OCI-LY1 (cell line): ENCODE measurements at regions not wholly inside any gene's neighbourhood (a gene's known extent, or its start where the extent isn't known, plus 50 kb on each side); places are given as distances from the start of the nearest gene placed in this dataset.

Experiments used
- H2AFZ ChIP-seq: fragments of 200-600 bp; sonication (generic), shearing (Covaris generic); 2 replicates; pipeline ENCODE4 v1.6.0; 2014; ENCODE audit warnings: antibody characterized with exemption, mild to moderate bottlenecking, low read length
- H3F3A ChIP-seq: fragments of 200-600 bp; sonication (generic), shearing (Covaris generic); 2 replicates; pipeline ENCODE4 v1.6.0; 2014; ENCODE audit warnings: mild to moderate bottlenecking, antibody characterized with exemption, low read length, moderate library complexity; ENCODE audit not compliant: insufficient read depth
- H3K27ac ChIP-seq: fragments of 200-600 bp; sonication (generic); 2 replicates; pipeline ENCODE4 v1.5.1; 2014; ENCODE audit warnings: low read length, mixed run types, mild to moderate bottlenecking, low read depth; ENCODE audit not compliant: poor library complexity, severe bottlenecking
- H3K27me3 ChIP-seq: fragments of 200-600 bp; sonication (generic); 2 replicates; pipeline ENCODE4 v1.6.0; 2014; ENCODE audit warnings: antibody characterized with exemption, mild to moderate bottlenecking, low read length, moderate library complexity; ENCODE audit not compliant: insufficient read depth
- H3K36me3 ChIP-seq: fragments of 200-600 bp; sonication (generic); 2 replicates; pipeline ENCODE4 v1.6.1; 2014; ENCODE audit warnings: mild to moderate bottlenecking, antibody characterized with exemption, low read length, moderate library complexity, mixed read lengths; ENCODE audit not compliant: insufficient read depth
- H3K4me1 ChIP-seq: fragments of 200-600 bp; sonication (generic); 2 replicates; pipeline ENCODE4 v1.5.1; 2014; ENCODE audit warnings: mild to moderate bottlenecking, low read length, moderate library complexity; ENCODE audit not compliant: insufficient read depth, severe bottlenecking
- H3K4me2 ChIP-seq: fragments of 200-600 bp; sonication (generic), shearing (Covaris generic); 2 replicates; pipeline ENCODE4 v1.6.1; 2014; ENCODE audit warnings: low read length
- H3K4me3 ChIP-seq: fragments of 200-600 bp; sonication (generic); 2 replicates; pipeline ENCODE4 v1.5.1; 2014; ENCODE audit warnings: low read length, low read depth, mild to moderate bottlenecking, mixed read lengths; ENCODE audit not compliant: poor library complexity, severe bottlenecking
- H3K79me2 ChIP-seq: fragments of 200-600 bp; shearing (Covaris generic); 2 replicates; pipeline ENCODE4 v1.6.1; 2016; ENCODE audit warnings: mixed run types, low read length, mixed read lengths; ENCODE audit not compliant: insufficient read depth
- H3K9ac ChIP-seq: fragments of 200-600 bp; sonication (generic), shearing (Covaris generic); 2 replicates; pipeline ENCODE4 v1.6.1; 2014; ENCODE audit warnings: mild to moderate bottlenecking, low read length, mixed read lengths
- H3K9me2 ChIP-seq: fragments of 200-600 bp; sonication (generic), shearing (Covaris generic); 2 replicates; pipeline ENCODE4 v1.6.1; 2014; ENCODE audit warnings: low read depth, mild to moderate bottlenecking, low read length, mixed read lengths
- H3K9me3 ChIP-seq: fragments of 200-600 bp; shearing (Covaris generic); 2 replicates; pipeline ENCODE4 v1.6.1; 2014; ENCODE audit warnings: low read length, mixed read lengths
- H4K20me1 ChIP-seq: fragments of 200-600 bp; sonication (generic), shearing (Covaris generic); 2 replicates; pipeline ENCODE4 v1.6.0; 2016; ENCODE audit warnings: mild to moderate bottlenecking, low read length; ENCODE audit not compliant: insufficient read depth
- CTCF ChIP-seq: fragments of 200-600 bp; sonication (generic), shearing (Covaris generic); IDR thresholded peaks from 2 replicates; pipeline ENCODE4 v1.5.1; 2017; ENCODE audit warnings: mild to moderate bottlenecking, antibody characterized with exemption, low read length, moderate library complexity, mixed read lengths
- EZH2 ChIP-seq: fragments of 200-600 bp; sonication (generic), shearing (Covaris generic); IDR thresholded peaks from 2 replicates; pipeline ENCODE4 v1.8.0; 2017; ENCODE audit warnings: borderline replicate concordance, mixed run types, mild to moderate bottlenecking, antibody characterized with exemption, low read length, moderate library complexity, mixed read lengths

DNA sequence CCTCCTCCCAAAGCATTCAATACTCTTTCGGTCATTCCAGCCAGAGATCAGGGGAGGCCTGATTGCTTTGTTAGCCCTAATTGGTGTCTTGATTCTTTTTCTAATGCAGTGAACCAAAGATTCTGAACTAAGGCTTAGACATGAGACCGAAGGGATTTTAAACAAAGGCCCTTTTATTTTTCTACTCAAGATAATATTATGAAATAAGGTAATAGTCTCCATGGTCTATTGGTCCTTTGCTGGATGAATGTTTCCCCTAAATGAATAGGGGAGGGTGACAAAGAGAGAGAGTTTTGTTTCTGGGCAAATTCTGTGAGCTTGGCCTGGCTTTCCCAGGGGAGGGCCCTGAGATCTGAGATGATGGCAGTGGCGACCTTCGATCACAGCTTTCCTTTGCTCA is 449.1 kb downstream of the TYW1 start:
- no peaks in the 10 kb centered on the region for H4K20me1 ChIP-seq
- H3K4me2 ChIP-seq, result no peak overlapping the region
- no peak overlapping the region for H3K9ac ChIP-seq

GRCh38 chr7:67447297-67447696 is 450.7 kb downstream of the TYW1 start:
- H2AFZ ChIP-seq, result no peak overlapping the region
- H3K4me2 ChIP-seq, result no peak overlapping the region
- H3K9me2 ChIP-seq, result no peaks in the 10 kb centered on the region
- no peaks in the 10 kb centered on the region for H3K79me2 ChIP-seq
- no peaks in the 10 kb centered on the region for H3K27me3 ChIP-seq
- H3K9ac ChIP-seq, result no peak overlapping the region
- TF ChIP-seq EZH2, result no peak
- H3F3A ChIP-seq, result no peaks in the 10 kb centered on the region
- H3K9me3 ChIP-seq, result no peaks in the 10 kb centered on the region
- H3K36me3 ChIP-seq, result no peaks in the 10 kb centered on the region
- H3K27ac ChIP-seq, result no peak overlapping the region
- H4K20me1 ChIP-seq, result no peaks in the 10 kb centered on the region
- no peak overlapping the region for H3K4me3 ChIP-seq
- no peaks in the 10 kb centered on the region for H3K4me1 ChIP-seq

More for the DNA sequence above, 449.1 kb downstream of the TYW1 start:
- Histone ChIP-seq H3K4me1 (no peaks in the 10 kb centered on the region), H3K27ac (no peak overlapping the region), H3K36me3 (no peaks in the 10 kb centered on the region), H3K4me3 (no peak overlapping the region), H3K27me3 (no peaks in the 10 kb centered on the region), H2AFZ (no peak overlapping the region), H3F3A (no peaks in the 10 kb centered on the region), H3K9me3 (no peaks in the 10 kb centered on the region), H3K9me2 (no peaks in the 10 kb centered on the region), H3K79me2 (no peaks in the 10 kb centered on the region)
- TF ChIP-seq EZH2, result no peak
- no peak for TF ChIP-seq CTCF

- TF ChIP-seq EZH2, result no peak
- TF ChIP-seq CTCF, result no peak
- Histone ChIP-seq H4K20me1 (no peaks in the 10 kb centered on the region), H3K4me2 (no peak overlapping the region), H3K9ac (no peak overlapping the region), H3K27ac (no peak overlapping the region), H3K4me3 (no peak overlapping the region), H3K4me1 (no peaks in the 10 kb centered on the region), H3F3A (no peaks in the 10 kb centered on the region), H3K79me2 (no peaks in the 10 kb centered on the region), H3K9me3 (no peaks in the 10 kb centered on the region), H3K36me3 (no peaks in the 10 kb centered on the region), H3K9me2 (no peaks in the 10 kb centered on the region), H3K27me3 (no peaks in the 10 kb centered on the region), H2AFZ (no peak overlapping the region)
Measured at GRCh38 chr7:67448271-67448670, 451.6 kb downstream of the TYW1 start.

DNA sequence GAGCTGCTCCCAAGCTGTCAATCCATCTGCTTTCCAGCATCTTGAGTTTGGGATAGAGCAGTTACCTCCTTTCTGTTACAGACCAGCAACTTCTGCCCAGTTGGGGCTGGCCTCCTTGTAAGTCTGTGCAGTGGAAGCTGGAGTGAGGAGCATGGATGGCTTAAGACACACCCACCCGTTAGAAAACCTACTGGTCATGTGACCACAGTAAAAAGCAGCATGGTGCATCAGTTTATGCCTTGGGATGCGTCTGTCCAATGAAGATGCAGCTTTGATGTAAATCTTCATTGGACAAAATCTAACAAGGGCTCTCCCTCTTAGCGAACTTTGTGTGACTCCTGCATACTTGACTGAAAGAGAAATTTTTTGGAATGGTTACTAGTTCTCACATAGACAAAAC is 453.5 kb downstream of the TYW1 start:
- H3F3A ChIP-seq, result no peaks in the 10 kb centered on the region
- H3K27ac ChIP-seq, result no peak overlapping the region
- no peaks in the 10 kb centered on the region for H3K9me2 ChIP-seq
- no peaks in the 10 kb centered on the region for H3K4me1 ChIP-seq
- H3K4me3 ChIP-seq, result no peak overlapping the region
- H3K79me2 ChIP-seq, result no peaks in the 10 kb centered on the region
- H3K36me3 ChIP-seq, result no peaks in the 10 kb centered on the region
- TF ChIP-seq EZH2 (no peak), CTCF (no peak)
- no peak overlapping the region for H3K4me2 ChIP-seq
- H3K9me3 ChIP-seq, result no peaks in the 10 kb centered on the region
- peaks cover 6% of the 10 kb centered on the region; the same call in 1 of the 2 replicates for H3K27me3 ChIP-seq
- H3K9ac ChIP-seq, result no peak overlapping the region
- H4K20me1 ChIP-seq, result no peaks in the 10 kb centered on the region
- H2AFZ ChIP-seq, result no peak overlapping the region
